ENCODE measurements at regions not wholly inside any gene's neighbourhood (a gene's known extent, or its start where the extent isn't known, plus 50 kb on each side); places are given as distances from the start of the nearest gene placed in this dataset.

- TF ChIP-seq, protein P1, sequence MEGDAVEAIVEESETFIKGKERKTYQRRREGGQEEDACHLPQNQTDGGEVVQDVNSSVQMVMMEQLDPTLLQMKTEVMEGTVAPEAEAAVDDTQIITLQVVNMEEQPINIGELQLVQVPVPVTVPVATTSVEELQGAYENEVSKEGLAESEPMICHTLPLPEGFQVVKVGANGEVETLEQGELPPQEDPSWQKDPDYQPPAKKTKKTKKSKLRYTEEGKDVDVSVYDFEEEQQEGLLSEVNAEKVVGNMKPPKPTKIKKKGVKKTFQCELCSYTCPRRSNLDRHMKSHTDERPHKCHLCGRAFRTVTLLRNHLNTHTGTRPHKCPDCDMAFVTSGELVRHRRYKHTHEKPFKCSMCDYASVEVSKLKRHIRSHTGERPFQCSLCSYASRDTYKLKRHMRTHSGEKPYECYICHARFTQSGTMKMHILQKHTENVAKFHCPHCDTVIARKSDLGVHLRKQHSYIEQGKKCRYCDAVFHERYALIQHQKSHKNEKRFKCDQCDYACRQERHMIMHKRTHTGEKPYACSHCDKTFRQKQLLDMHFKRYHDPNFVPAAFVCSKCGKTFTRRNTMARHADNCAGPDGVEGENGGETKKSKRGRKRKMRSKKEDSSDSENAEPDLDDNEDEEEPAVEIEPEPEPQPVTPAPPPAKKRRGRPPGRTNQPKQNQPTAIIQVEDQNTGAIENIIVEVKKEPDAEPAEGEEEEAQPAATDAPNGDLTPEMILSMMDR (IDR thresholded peaks at IDR 0.05), result no peak
- TF ChIP-seq POLR2A (IDR thresholded peaks at IDR 0.05), result no peak
- no peak for TF ChIP-seq EP300 (IDR thresholded peaks at IDR 0.05)
These were observed 66.7 kb upstream of the XCR1 start for GRCh38 chr3:46093966-46094365.
